ENCODE measurements at regions not wholly inside any gene's neighbourhood (a gene's known extent, or its start where the extent isn't known, plus 50 kb on each side); places are given as distances from the start of the nearest gene placed in this dataset.

GRCh38 chrX:126395909-126396308 is 156.7 kb downstream of the DCAF12L1 start:
- Histone ChIP-seq H4K20me1 (replicated peaks; ENCODE audit: insufficient read depth) (no peaks in the 10 kb centered on the region; the same call in 1 of the 2 replicates), H2AFZ (no peak overlapping the region), H3K4me3 (no peak overlapping the region), H3K27ac (ENCODE audit: low read depth) (no peak overlapping the region), H3K4me1 (ENCODE audit: insufficient read depth) (no peaks in the 10 kb centered on the region), H3F3A (replicated peaks; ENCODE audit: low read depth) (no peaks in the 10 kb centered on the region), H3K27me3 (ENCODE audit: insufficient read depth) (no peaks in the 10 kb centered on the region), H3K79me2 (replicated peaks; ENCODE audit: insufficient read depth) (peaks cover 6% of the 10 kb centered on the region; the same call in 1 of the 2 replicates), H3K36me3 (ENCODE audit: insufficient read depth) (no peaks in the 10 kb centered on the region), H3K9me2 (ENCODE audit: insufficient read depth) (no peaks in the 10 kb centered on the region), H3K4me2 (no peak overlapping the region)
- TF ChIP-seq ETS1 (IDR thresholded peaks at IDR 0.05), result no peak
- TF ChIP-seq EZH2phosphoT487 (IDR thresholded peaks at IDR 0.05; ENCODE audit: unreplicated experiment), result no peak
- no peak for TF ChIP-seq REST (IDR thresholded peaks at IDR 0.05; ENCODE audit: unreplicated experiment)
- TF ChIP-seq STAT1 (IDR thresholded peaks at IDR 0.05; ENCODE audit: unreplicated experiment), result no peak
- TF ChIP-seq NANOG (IDR thresholded peaks at IDR 0.05; ENCODE audit: borderline replicate concordance), result no peak
- no peak for TF ChIP-seq ZNF114 (CRISPR knock-in tag; IDR thresholded peaks at IDR 0.05)
- no peak for TF ChIP-seq CTCF (conservative IDR thresholded peaks at IDR 0.05; ENCODE audit: low read depth in 2 of 2)
- TF ChIP-seq EZH2 (IDR thresholded peaks at IDR 0.05; ENCODE audit: low read depth, unreplicated experiment), result no peak
- Mint-ChIP-seq H3K9me3 (no peaks in the 10 kb centered on the region), H3K27me3 (ENCODE audit: insufficient read depth, low read depth, poor library complexity) (peaks cover 3% of the 10 kb centered on the region), H3K36me3 (ENCODE audit: low read depth) (no peaks in the 10 kb centered on the region), H3K4me3 (no peak overlapping the region), H3K27ac (no peak overlapping the region), H3K4me1 (no peaks in the 10 kb centered on the region)
- DNase-seq (ENCODE audit: low spot score) (no peak), ATAC-seq (no peak)

GRCh38 chrX:126394681-126395080 is 157.9 kb downstream of the DCAF12L1 start:
- Histone ChIP-seq H3F3A (replicated peaks; ENCODE audit: low read depth) (no peaks in the 10 kb centered on the region), H3K4me2 (no peak overlapping the region), H3K4me3 (no peak overlapping the region), H3K27me3 (ENCODE audit: insufficient read depth) (no peaks in the 10 kb centered on the region), H3K27ac (ENCODE audit: low read depth) (no peak overlapping the region), H3K4me1 (ENCODE audit: insufficient read depth) (no peaks in the 10 kb centered on the region), H4K20me1 (replicated peaks; ENCODE audit: insufficient read depth) (no peaks in the 10 kb centered on the region; the same call in 1 of the 2 replicates), H2AFZ (no peak overlapping the region), H3K9me2 (ENCODE audit: insufficient read depth) (no peaks in the 10 kb centered on the region), H3K79me2 (replicated peaks; ENCODE audit: insufficient read depth) (peaks cover 8% of the 10 kb centered on the region; the same call in 1 of the 2 replicates), H3K36me3 (ENCODE audit: insufficient read depth) (no peaks in the 10 kb centered on the region)
- ATAC-seq (no peak), DNase-seq (ENCODE audit: low spot score) (no peak)
- Mint-ChIP-seq H3K27ac (no peak overlapping the region), H3K4me3 (no peak overlapping the region), H3K27me3 (ENCODE audit: insufficient read depth, low read depth, poor library complexity) (peaks cover 2% of the 10 kb centered on the region), H3K9me3 (no peaks in the 10 kb centered on the region), H3K36me3 (ENCODE audit: low read depth) (no peaks in the 10 kb centered on the region), H3K4me1 (no peaks in the 10 kb centered on the region)
- TF ChIP-seq EZH2 (IDR thresholded peaks at IDR 0.05; ENCODE audit: low read depth, unreplicated experiment), result no peak
- TF ChIP-seq STAT1 (IDR thresholded peaks at IDR 0.05; ENCODE audit: unreplicated experiment), result no peak
- no peak for TF ChIP-seq ZNF462 (CRISPR knock-in tag; IDR thresholded peaks at IDR 0.05)
- no peak for TF ChIP-seq NANOG (IDR thresholded peaks at IDR 0.05; ENCODE audit: borderline replicate concordance)
